Spleen (tissue), 7 donors: ENCODE measurements at regions not wholly inside any gene's neighbourhood (a gene's known extent, or its start where the extent isn't known, plus 50 kb on each side); places are given as distances from the start of the nearest gene placed in this dataset.

Source experiments
- POLR2A ChIP-seq, 3 donors: fragments of 450-650 bp; IDR thresholded peaks; one replicate each; pipeline ENCODE4 v1.5.1; 2017; ENCODE audit warnings: antibody characterized with exemption in 3 of 3, mild to moderate bottlenecking in 1 of 3
- POLR2AphosphoS5 ChIP-seq, 3 donors: sonication (generic); formaldehyde crosslinking; IDR thresholded peaks; one replicate each; pipeline ENCODE4 v1.5.1; 2017; ENCODE audit warnings: antibody characterized with exemption in 3 of 3
- TF ChIP-seq, protein P1 (sequence below), 11 experiments: fragments of 200-600 bp in 7 of 11; fragments of 450-650 bp in 4 of 11; sonication (generic) in 4 of 11; IDR thresholded peaks in 8 of 11; conservative IDR thresholded peaks in 3 of 11; 1 replicate in 7 of 11; 2 replicates in 4 of 11; pipeline versions ENCODE4 v1.4.0 to v1.8.0; 2016 to 2021; ENCODE audit warnings: antibody characterized with exemption in 11 of 11, inconsistent platforms in 4 of 11, mild to moderate bottlenecking in 1 of 11
- donor health status: DM: no; HTN: no; CAD: no; lungs with moderate emphysema.
- donor health status: DM: no; HTN: no; CAD: no.
- donor health status: DM: no; HTN: no; CAD: no.

DNA sequence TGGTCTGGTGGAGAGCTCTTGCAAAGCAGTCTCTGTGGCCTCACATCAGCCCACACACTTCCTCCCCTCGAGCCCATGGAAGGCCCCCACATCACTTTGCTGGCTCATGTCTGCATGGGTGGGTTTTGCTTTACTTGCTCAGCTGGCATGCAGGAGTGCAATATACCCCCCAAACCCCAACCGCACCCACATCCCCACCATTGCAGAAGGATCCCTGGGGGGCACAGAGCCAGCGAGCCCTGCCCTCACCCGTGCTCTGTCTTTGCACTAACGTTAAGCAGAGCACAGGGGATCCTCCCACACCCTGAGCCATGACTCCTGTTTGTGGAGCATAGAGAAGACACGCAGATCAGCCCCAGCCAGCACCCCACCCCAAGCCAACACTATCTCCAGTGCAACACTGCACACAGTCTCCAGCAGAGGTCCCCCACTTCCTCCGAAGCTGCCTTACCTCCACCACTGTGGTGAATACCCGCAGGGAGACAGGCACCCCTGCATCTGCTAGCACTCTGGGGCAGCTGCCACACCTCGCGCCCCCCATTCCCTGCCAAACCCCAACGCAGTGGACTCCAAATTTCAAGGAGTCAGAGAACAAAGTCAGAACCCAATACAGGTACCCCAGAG is 177.8 kb upstream of the RGPD4 start:
- no peak for TF ChIP-seq POLR2AphosphoS5 (IDR thresholded peaks at IDR 0.05)
- TF ChIP-seq, protein P1, sequence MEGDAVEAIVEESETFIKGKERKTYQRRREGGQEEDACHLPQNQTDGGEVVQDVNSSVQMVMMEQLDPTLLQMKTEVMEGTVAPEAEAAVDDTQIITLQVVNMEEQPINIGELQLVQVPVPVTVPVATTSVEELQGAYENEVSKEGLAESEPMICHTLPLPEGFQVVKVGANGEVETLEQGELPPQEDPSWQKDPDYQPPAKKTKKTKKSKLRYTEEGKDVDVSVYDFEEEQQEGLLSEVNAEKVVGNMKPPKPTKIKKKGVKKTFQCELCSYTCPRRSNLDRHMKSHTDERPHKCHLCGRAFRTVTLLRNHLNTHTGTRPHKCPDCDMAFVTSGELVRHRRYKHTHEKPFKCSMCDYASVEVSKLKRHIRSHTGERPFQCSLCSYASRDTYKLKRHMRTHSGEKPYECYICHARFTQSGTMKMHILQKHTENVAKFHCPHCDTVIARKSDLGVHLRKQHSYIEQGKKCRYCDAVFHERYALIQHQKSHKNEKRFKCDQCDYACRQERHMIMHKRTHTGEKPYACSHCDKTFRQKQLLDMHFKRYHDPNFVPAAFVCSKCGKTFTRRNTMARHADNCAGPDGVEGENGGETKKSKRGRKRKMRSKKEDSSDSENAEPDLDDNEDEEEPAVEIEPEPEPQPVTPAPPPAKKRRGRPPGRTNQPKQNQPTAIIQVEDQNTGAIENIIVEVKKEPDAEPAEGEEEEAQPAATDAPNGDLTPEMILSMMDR (IDR thresholded peaks at IDR 0.05 in 8 of 11, conservative IDR thresholded peaks at IDR 0.05 in 3 of 11) = no peak
- no peak for TF ChIP-seq POLR2A (IDR thresholded peaks at IDR 0.05)
